ENCODE measurements at regions not wholly inside any gene's neighbourhood (a gene's known extent, or its start where the extent isn't known, plus 50 kb on each side); places are given as distances from the start of the nearest gene placed in this dataset.

- H3K27me3 Mint-ChIP-seq = no peaks in the 10 kb centered on the region
- POLR2A ChIA-PET = no interaction called here
- H3K4me1 Mint-ChIP-seq (ENCODE audit: low read depth) = no peaks in the 10 kb centered on the region
- no peak overlapping the region for H3K27ac ChIP-seq (ENCODE audit: low read depth in 1 of 2, low read length in 2 of 2)
- peaks cover 6 to 8% of the 10 kb centered on the region in 2 experiments for H3K9me3 ChIP-seq (ENCODE audit: control insufficient read depth in 1 of 2, insufficient read depth in 1 of 2, low read length in 2 of 2)
- no peak overlapping the region for H3K4me3 Mint-ChIP-seq
- no peaks in the 10 kb centered on the region for H3K36me3 ChIP-seq (ENCODE audit: insufficient read depth, low read length)
- intact Hi-C loops (cut with DNase I, micrococcal nuclease) = no loop called here
- peaks cover 10% of the 10 kb centered on the region for H3K9me3 Mint-ChIP-seq
- no peak for ATAC-seq (ENCODE audit: poor library complexity)
- no peak overlapping the region for H3K27ac Mint-ChIP-seq
- CTCF ChIA-PET = no interaction called here
- H3K4me3 ChIP-seq (ENCODE audit: low read length) = no peak overlapping the region
- no peaks in the 10 kb centered on the region for H3K36me3 Mint-ChIP-seq (ENCODE audit: low read depth)
- H3K27me3 ChIP-seq (ENCODE audit: control insufficient read depth in 1 of 2, insufficient read depth in 2 of 2, low read length in 2 of 2) = no peaks in the 10 kb centered on the region
- no peak for TF ChIP-seq CTCF (IDR thresholded peaks at IDR 0.05)
- DNase-seq = no peak
- H3K4me1 ChIP-seq (ENCODE audit: insufficient read depth, low read length) = no peaks in the 10 kb centered on the region
Measured at GRCh38 chr12:73266206-73266605, 994.0 kb downstream of the TRHDE start.

GRCh38 chr12:73274976-73275375 lies 1002.8 kb downstream of the TRHDE start:
- TF ChIP-seq CTCF (IDR thresholded peaks at IDR 0.05) = no peak
- H3K4me1 Mint-ChIP-seq (ENCODE audit: low read depth) = no peaks in the 10 kb centered on the region
- H3K27ac ChIP-seq (ENCODE audit: low read depth in 1 of 2, low read length in 2 of 2) = no peak overlapping the region
- ATAC-seq (ENCODE audit: poor library complexity) = no peak
- no peaks in the 10 kb centered on the region for H3K36me3 Mint-ChIP-seq (ENCODE audit: low read depth)
- no peaks in the 10 kb centered on the region for H3K4me1 ChIP-seq (ENCODE audit: insufficient read depth, low read length)
- POLR2A ChIA-PET = no interaction called here
- no peak overlapping the region for H3K27ac Mint-ChIP-seq
- CTCF ChIA-PET = no interaction called here
- H3K4me3 ChIP-seq (ENCODE audit: low read length) = no peak overlapping the region
- H3K9me3 ChIP-seq (ENCODE audit: control insufficient read depth in 1 of 2, insufficient read depth in 1 of 2, low read length in 2 of 2) = no peaks in the 10 kb centered on the region
- intact Hi-C loops (cut with DNase I, micrococcal nuclease) = no loop called here
- no peak for DNase-seq
- no peaks in the 10 kb centered on the region for H3K36me3 ChIP-seq (ENCODE audit: insufficient read depth, low read length)
- no peak overlapping the region for H3K4me3 Mint-ChIP-seq
- no peaks in the 10 kb centered on the region for H3K27me3 ChIP-seq (ENCODE audit: control insufficient read depth in 1 of 2, insufficient read depth in 2 of 2, low read length in 2 of 2)
- H3K27me3 Mint-ChIP-seq = no peaks in the 10 kb centered on the region
- peaks cover 3% of the 10 kb centered on the region for H3K9me3 Mint-ChIP-seq

GRCh38 chr12:73277971-73278370 lies 1005.8 kb downstream of the TRHDE start:
- Histone ChIP-seq H3K4me3 (ENCODE audit: low read length) (no peak overlapping the region), H3K27me3 (ENCODE audit: control insufficient read depth in 1 of 2, insufficient read depth in 2 of 2, low read length in 2 of 2) (no peaks in the 10 kb centered on the region), H3K36me3 (ENCODE audit: insufficient read depth, low read length) (no peaks in the 10 kb centered on the region), H3K27ac (ENCODE audit: low read depth in 1 of 2, low read length in 2 of 2) (no peak overlapping the region), H3K9me3 (ENCODE audit: control insufficient read depth in 1 of 2, insufficient read depth in 1 of 2, low read length in 2 of 2) (no peaks in the 10 kb centered on the region), H3K4me1 (ENCODE audit: insufficient read depth, low read length) (no peaks in the 10 kb centered on the region)
- Mint-ChIP-seq H3K4me3 (no peak overlapping the region), H3K27me3 (no peaks in the 10 kb centered on the region), H3K4me1 (ENCODE audit: low read depth) (no peaks in the 10 kb centered on the region), H3K27ac (no peak overlapping the region), H3K9me3 (peaks cover 1% of the 10 kb centered on the region), H3K36me3 (ENCODE audit: low read depth) (no peaks in the 10 kb centered on the region)
- ChIA-PET CTCF (no interaction called here), POLR2A (no interaction called here)
- no peak for DNase-seq
- intact Hi-C loops (cut with DNase I, micrococcal nuclease) = no loop called here
- no peak for TF ChIP-seq CTCF (IDR thresholded peaks at IDR 0.05)
- ATAC-seq (ENCODE audit: poor library complexity) = no peak
